ENCODE measurements at regions not wholly inside any gene's neighbourhood (a gene's known extent, or its start where the extent isn't known, plus 50 kb on each side); places are given as distances from the start of the nearest gene placed in this dataset.

GRCh38 chr6:126152372-126152745 lies 166.0 kb downstream of the TRMT11 start:
- DNase-seq: no peak

GRCh38 chr6:126153661-126154060 lies 167.3 kb downstream of the TRMT11 start:
- DNase-seq: no peak

- no peak for DNase-seq
Measured at GRCh38 chr6:126156973-126157372, 170.6 kb downstream of the TRMT11 start.

- DNase-seq: no peak
Measured at GRCh38 chr6:126167726-126168125, 172.2 kb upstream of the CENPW start.

GRCh38 chr6:126170433-126170832 lies 169.5 kb upstream of the CENPW start:
- no peak for DNase-seq

- DNase-seq: no peak
Measured at GRCh38 chr6:126170978-126171382, 168.9 kb upstream of the CENPW start.

- no peak for DNase-seq
Measured at GRCh38 chr6:126172131-126172530, 167.8 kb upstream of the CENPW start.

GRCh38 chr6:126173265-126173664 lies 166.7 kb upstream of the CENPW start:
- no peak for DNase-seq

- no peak for DNase-seq
Measured at GRCh38 chr6:126174697-126175096, 165.2 kb upstream of the CENPW start.

GRCh38 chr6:126175251-126175650 lies 164.7 kb upstream of the CENPW start:
- no peak for DNase-seq

- no peak for DNase-seq
Measured at GRCh38 chr6:126176282-126176681, 163.6 kb upstream of the CENPW start.

- peak; percentile 19 for DNase-seq
Measured at GRCh38 chr6:126180585-126180984, 159.3 kb upstream of the CENPW start.

GRCh38 chr6:126181173-126181741 lies 158.7 kb upstream of the CENPW start:
- no peak for DNase-seq

- DNase-seq: no peak
Measured at GRCh38 chr6:126181890-126182289, 158.0 kb upstream of the CENPW start.

GRCh38 chr6:126182650-126183311 lies 157.1 kb upstream of the CENPW start:
- DNase-seq: no peak

- DNase-seq: no peak
Measured at GRCh38 chr6:126185774-126186173, 154.1 kb upstream of the CENPW start.

- no peak for DNase-seq
Measured at GRCh38 chr6:126188279-126188909, 151.5 kb upstream of the CENPW start.

GRCh38 chr6:126195625-126196236 lies 144.2 kb upstream of the CENPW start:
- DNase-seq: no peak

GRCh38 chr6:126198631-126199030 lies 141.3 kb upstream of the CENPW start:
- DNase-seq: no peak

GRCh38 chr6:126199466-126199865 lies 140.4 kb upstream of the CENPW start:
- no peak for DNase-seq

- DNase-seq: no peak
Measured at GRCh38 chr6:126202707-126203106, 137.2 kb upstream of the CENPW start.

GRCh38 chr6:126204126-126204525 lies 135.8 kb upstream of the CENPW start:
- DNase-seq: no peak

- DNase-seq: no peak
Measured at GRCh38 chr6:126204598-126204997, 135.3 kb upstream of the CENPW start.

Data from activated naive CD4-positive, alpha-beta T cell treated with anti-CD3 and anti-CD28 coated beads, Interleukin-2, amount 50 U/mL, for 16 hours (primary cell).